NCI-H128 (cell line): ENCODE measurements at regions not wholly inside any gene's neighbourhood (a gene's known extent, or its start where the extent isn't known, plus 50 kb on each side); places are given as distances from the start of the nearest gene placed in this dataset.
A peak's percentile ranks its signal among the peaks of the same experiment; 100 is the strongest.

Experiments
- DNase-seq: peaks from one replicate; lab custom pipeline; 2025; ENCODE audit not compliant: unreplicated experiment; lab: John Stamatoyannopoulos, UW

DNA sequence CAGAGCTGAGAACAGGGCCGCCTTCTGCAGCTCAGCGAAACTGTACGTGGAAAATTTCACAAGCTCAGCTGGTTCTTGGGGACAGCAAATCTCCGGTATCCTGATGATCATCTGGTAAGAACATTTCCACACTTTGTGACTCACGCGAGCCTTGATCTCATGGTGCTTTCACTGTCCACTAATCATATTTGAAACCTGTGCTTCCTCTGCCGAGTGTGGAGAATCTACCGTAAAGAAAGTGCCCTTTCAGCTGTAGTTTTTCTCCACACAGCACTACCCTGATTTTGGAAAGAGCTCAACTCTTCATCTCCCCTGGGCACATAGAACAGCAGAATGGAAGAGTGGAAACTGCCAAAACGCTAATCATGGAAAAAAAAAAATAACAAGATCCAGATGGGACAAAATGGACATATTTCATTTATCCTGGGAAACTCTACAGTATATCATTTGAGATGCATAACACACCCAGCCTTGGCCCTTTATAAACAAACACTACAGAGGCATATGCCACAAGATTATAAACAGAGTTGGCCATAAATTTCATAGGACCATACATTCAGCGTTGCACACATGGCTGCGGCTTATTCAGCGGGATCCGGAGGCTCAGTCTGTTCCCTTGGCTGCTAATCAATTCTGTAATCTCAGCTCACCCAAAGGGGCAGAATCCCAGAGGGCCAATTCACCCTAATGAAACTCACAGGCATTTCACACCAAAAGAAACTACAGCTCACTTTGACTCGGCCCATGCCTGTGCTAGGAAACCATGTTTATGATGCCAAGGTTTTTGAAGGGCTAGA lies 434.5 kb downstream of the HDGFL1 start:
- DNase-seq, result no peak

DNA sequence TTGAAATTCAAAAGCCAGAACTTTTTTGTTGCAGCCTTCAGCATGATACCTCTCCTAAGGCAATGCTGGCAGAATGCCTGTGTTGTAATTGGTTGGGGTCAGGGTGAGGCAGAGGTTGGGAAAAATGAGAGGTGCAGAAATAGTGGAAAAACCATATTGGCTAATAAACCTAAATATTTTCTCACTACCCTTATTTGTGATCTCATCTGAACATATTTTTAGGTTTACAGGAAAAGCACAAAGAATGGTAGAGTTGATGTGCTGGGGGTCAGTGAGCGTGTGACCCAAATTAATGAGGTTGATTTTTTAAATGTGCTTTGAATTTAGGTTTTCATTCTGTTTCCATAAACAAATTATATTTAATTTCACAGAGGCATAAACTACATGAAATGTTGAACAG lies 437.3 kb downstream of the HDGFL1 start:
- DNase-seq, result no peak

DNA sequence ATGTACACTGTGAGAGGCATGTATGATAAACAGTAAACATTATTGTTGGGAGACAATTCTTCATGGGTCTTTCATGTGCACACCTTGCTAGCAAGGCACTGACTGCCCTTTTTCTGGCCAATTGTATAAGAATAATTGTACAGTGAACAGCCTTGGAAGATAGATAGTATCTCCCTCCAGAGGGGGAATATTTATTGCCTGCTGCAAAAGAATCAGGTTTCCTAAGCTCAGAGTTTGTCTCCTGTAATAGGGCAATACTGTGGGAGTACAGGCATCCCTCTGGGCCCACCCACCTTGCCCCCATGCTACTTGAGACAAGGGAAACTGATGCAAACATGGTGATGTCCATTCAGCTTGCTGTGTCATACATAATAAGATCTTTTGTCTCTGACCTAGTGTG lies 442.2 kb downstream of the HDGFL1 start:
- no peak for DNase-seq

DNA sequence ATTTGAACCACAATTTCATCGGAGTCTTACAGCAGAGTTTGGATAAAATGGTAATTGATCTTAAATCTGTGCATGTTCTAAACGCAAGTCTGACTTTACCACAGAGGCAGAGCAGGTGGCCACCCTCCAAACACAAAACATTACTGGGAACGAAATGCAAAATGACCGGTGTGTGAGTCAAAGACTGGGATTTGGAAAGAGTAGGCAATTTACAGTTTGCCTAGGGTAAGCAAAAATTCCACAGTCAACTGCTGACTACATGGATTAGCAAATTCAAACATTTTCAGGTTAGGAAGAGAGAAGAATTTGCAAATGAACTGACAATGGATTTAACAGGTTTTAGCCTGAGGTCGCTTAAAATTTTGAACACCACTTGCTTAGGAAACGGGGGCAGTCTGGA lies 444.4 kb downstream of the HDGFL1 start:
- no peak for DNase-seq

DNA sequence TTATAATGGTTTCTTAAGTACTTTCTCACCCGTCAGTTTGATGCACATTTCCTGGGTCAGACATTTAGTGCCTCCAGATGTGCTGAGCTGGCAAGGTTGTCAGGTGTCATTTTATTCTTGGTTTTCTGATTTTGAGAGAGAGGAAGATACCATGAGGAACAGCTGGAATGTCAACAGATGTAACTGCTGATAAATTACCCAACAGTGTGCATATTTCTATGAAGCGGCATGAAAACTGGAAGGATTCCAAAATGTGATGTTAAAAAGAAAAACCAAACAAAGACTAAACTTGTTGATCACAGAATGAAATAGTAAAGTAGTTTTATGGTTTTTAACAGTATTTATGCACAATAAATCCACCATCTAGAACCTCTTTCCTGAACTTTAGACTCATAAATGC lies 447.3 kb downstream of the HDGFL1 start:
- DNase-seq, result no peak

DNA sequence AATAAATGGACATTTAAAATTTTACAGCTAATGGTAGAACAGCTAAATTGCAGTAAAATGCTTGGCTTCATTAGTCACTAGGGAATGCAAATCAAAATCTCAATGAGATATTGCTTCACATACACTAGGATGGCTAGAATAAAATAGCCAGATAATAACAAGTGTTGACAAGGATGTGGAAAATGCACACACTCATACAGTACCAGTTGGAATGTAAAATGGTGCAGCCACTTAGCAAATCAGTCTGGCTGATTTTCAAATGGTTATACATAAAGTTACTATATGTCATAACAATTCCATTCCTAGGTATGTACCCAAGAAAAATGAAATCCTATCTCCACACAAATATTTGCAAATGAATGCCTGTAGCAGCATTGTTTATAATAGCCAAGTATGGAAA lies 452.1 kb downstream of the HDGFL1 start:
- DNase-seq, result no peak

DNA sequence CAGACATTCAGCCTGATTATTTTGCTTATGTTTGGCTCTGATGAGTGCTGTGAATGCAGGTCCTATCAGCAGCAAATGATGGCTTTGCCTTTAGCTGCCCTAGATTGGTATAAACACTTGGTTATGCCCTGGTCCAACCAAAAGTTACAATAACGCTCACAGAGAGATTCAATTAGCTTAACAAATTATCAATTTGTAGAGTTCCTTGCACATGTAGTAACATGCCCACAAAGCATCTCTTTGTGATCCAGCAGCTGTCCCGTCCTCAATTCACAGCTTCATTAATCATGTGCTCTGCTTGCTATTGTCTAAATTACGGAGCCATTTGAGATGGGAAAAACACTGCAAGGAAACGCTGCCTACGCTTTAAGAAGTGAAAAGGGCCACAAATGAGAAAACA lies 457.9 kb downstream of the HDGFL1 start:
- DNase-seq, result peak; percentile 30

DNA sequence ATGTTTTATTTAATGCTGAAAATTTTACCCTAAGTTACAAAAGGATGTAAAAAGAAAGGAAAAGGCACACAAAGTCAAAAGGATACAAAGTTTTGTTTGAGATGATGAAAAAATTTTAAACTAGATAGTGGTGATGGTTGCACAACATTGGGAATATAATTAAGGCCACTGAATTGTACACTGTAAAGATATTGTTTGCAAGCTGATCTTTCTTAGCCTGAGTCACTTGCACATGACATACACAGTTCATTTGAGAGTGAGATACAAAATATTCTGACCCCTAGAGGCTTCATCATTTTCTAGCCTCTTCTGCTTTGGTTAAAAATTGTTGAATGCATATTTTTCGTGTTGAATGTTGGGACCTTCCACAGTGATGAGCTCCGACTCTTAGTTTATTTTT lies 462.6 kb downstream of the HDGFL1 start:
- no peak for DNase-seq

DNA sequence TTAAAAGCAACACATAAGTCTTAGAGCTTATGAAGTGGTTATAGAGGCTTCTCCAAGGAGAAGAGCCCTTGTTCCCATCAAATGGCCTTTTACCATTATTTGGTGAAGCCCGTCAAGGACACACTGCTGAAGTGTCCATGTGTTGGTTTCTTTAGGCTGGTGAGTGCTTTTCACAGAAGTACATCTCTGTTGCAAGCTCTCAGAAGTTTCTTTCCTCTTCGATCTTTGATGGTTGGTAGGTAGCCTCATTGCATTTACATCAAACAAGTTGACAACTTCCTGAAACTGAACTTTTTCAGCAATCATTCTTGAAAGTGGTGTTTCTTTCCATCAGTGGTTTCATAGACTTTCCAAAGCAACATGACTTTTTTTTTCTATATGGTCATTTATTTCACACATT lies 465.6 kb downstream of the HDGFL1 start:
- no peak for DNase-seq

DNA sequence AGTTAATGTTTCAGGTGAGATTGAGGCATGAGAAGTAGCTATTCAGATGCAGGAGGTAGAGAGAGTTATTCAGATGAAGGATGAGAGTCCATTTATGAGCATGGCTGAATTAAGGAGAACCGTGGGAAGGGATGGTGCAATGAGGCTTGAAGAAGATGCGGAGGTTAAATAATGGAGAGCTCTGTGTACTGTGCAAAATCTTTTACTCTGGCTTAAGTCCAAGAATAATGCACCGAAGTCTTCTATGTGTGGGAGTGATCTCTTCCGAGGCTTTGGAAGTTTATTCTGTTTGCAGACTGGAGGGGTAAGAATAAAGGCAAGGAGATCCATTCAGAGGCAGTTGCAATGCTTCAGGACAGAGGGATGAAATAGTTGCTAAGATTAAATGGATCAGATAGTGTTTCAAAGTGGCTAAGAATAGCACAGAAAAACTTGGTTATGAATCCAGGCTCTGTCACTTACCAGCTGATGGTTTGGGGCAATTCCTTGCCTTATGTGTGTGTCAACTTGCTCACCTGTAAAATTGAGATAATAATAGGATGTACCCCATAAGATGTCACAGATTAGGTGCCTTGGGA lies 467.1 kb downstream of the HDGFL1 start:
- DNase-seq, result no peak

DNA sequence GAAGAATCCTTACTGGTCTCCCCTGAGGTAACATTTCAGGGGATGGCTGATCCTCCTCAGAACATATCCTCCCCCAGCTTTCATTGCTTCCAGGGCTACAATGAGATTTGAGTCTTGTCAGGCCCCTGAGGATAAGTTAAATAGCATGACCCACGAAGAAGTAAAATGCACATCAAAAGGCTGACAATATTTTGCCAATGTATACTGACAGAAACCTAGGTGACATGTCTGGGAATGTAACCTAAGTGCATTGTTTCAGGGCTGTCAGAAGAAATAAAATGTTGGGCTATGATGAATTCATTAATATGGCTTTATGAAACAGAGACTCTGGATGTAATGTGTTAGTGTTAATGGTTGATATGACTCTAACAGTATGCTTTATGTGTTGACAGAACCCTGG lies 471.5 kb downstream of the HDGFL1 start:
- no peak for DNase-seq

DNA sequence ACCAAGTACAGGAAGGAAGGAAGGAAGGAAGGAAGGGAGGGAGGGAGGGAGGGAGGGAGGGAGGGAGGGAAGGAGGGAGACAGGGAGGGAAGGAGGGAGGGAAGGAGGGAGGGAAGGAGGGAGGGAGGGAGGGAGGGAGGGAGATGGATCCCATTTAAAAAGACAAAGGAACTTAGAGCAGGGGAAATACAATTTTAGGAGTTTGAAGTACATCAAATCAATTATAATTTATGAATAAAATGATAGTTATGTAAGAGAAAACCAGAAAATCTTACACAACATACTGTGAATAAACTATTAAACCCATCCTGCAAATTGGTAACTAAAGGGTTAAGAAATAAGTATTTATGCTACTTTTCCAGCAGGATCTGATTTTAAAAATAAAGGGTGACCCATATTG lies 475.9 kb downstream of the HDGFL1 start:
- no peak for DNase-seq

DNA sequence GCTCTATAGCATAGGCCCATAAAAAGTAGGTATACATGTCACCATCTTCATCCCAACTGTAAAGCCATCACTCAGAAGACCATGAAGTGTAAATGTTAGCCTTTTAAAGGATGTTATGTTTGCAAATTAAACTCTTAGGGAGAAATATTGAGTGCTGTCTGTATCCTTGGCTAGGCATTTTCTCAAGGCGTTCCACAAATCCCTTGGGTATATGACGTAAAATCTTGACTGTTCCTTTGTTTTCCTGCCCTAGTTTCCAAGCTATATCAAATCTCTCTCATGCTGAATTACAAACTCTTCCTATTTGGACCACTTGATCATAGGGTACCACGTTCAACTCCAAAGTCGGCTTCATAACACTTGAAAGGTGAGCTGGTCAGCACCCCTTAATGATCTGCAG lies 486.2 kb downstream of the HDGFL1 start:
- no peak for DNase-seq

DNA sequence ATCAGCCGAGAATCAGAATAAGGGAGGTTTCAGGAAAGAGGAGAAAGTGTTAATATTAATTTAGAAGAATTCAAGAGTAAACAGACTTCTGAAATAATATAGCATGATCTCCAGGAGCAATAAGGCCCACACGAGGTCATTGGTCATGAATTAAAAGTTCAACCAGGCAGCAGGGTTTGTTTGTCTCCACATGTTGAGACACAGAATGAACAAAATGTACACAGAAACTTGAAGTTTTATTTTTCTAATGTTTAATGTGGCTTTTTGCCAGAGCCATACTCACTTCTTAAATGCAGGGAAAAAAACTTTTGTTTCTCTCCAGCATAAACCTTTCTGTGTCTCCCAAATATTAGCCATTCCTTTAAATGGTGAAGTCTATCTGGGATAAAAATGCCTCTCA lies 504.5 kb downstream of the HDGFL1 start:
- DNase-seq, result no peak

DNA sequence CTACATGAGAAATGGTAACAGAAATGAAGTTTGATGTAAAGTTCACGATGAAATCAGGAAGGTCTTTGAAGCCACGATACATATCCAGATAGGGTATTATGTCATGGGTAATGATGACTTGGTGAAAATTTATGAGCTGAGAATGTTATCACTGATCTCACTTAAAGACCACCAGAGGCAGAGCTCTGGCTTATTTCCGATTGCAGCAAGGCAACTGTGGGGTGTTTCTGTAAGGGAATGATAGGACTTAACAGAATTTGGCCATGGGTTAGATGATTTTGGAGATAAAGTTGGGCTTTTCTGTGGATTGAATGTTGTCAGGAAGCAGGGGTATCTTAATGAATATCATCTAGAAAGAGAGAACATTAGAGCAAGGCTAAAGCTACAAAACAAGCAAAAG lies 508.4 kb downstream of the HDGFL1 start:
- DNase-seq, result no peak

DNA sequence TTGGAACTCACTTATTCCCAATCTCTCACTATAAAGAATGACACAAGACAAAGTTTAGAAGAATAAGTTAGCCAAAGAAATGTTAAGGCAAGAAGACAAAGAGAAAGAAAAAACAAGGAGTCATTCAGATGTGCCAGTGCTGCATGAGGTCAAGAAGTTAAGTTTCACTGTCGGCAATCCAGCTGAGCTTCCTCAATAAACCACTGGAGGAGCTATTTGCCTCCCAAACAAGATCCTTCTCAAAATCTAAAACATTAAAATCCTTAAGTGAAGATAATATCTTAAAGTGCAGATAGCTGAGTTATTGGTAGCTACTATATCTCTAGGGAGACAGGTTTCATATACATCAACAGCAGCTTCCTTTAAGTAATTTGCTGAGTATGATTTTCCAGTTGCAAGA lies 512.3 kb downstream of the HDGFL1 start:
- DNase-seq, result no peak

DNA sequence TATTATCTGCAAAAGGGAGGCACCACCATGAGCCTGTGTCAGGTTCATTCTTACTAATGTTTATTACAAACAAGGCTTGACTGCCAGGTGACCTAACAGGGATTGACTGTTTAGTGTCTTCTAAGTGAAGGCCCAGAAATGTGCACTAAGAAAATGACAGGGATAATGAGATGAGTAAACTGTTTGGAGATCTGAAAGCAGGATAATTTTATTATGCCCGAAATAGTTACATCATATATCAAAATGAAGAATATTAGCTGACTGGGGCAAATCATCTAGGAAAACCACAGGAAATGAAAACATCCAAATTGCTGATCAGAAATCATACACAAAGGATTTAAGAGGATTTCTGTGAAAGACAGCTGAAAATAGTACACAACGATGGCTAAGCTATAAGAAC lies 516.7 kb downstream of the HDGFL1 start:
- DNase-seq, result no peak

DNA sequence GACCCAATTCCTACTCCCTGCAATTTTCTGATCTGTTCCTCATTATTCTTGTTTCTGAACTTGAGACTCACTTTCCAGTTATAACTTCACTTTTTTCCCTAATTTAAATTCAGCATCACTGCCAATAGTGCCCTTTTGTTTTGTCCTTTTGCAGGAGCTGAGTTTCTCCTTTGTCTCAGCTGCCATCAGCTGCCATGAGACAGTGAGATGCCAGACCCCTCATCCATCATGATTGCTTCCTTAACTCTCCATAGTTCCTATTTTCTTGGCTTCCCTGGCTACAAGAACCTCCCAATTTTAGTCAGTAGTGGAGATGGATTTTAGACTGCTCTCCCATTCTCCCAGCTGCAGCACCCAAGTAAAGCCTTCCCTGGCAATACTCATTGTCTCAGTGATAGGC lies 518.1 kb downstream of the HDGFL1 start:
- no peak for DNase-seq

DNA sequence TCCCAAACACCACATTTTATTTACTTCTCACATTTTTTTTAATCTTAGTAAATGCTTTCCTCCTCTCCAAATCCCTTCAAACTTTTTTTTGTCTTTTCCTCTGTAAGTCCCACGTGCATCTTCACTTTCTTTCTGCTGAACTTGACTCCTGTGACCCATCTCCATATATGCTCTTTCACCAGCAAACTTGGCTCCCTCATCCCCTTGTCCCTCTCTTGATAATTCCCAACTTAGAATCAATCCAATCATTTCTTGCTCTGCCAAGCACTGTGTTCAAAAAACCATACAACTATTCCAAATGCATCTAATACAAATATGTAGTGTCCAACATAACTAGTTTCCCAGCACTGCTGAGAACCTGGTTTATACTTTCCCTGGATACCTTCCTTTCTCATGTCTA lies 519.4 kb downstream of the HDGFL1 start:
- DNase-seq, result no peak

DNA sequence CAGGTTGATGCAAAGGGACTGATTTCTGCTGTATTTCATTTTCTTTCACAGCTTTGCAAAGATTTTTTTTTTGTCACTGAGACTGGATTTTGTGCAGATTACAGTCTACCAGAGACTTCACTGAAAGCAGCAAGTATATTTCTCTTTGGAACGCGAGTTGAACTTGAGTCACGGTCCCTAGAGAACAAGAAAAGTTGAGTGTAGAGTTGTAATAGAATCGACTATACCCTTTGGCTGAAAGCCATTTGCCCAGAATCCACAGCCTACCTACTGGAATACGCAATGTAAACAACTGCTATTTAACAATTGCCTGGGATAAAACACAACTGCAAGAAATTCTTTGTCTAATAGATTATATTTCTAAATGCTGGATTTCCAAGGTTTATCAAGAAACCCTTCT lies 520.6 kb downstream of the HDGFL1 start:
- DNase-seq, result no peak

DNA sequence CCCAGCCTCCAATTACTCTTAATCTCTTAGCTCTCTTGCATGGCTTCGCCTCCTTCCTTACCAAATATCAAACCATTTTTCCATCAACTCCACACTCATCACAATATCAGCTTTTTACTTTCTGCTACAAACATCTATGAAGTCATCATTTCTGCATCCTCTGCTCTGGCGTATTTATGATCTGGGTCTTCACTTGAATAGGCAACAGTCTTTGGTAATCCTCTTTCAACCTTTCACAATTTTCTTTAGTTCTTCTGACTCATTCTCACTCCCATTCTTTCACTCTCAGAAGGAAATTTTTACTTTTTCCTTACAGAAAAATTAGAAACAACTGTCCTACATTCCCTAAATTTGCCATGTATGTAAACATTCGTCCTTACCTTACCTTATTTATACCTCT lies 522.4 kb downstream of the HDGFL1 start:
- DNase-seq, result no peak

DNA sequence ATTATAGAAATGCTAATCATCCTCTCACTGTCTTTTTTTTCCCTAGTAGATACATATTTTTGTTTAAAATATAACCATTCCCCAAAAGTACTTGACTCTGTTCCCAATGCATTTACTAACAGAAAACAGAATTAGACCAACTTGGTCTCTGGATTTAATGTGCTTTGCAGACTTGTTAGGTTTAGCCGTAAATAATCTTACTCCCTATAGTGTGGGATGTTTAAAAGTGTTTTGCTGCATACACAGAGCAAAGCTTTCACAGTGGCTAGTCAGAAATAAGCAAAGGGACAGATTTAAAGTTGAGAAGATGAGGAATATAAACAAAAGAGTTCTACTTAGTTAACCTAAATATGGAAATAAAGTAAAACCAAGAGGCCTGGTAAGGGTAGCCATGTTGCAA lies 527.5 kb downstream of the HDGFL1 start:
- no peak for DNase-seq

DNA sequence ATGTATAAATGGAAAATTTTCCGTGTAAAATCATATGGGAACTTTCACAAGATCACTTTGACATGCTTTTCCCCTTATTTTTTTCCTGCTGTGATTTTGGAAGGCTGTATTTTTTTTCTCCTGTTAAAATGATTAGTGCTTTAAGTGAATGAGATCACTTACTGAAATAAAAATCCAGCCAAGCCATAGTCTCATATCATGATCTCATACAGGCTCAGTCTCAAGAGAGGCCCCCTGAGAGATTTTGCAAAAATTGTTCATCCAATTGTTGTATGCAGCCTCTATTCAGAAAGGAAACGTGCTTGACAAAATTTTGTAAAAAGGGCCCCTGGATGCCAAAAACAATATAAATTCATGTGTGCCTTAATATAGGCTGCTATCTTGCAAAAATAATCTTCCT lies 528.2 kb downstream of the HDGFL1 start:
- DNase-seq, result no peak
